CD1c-positive myeloid dendritic cell (primary cell): ENCODE measurements at regions not wholly inside any gene's neighbourhood (a gene's known extent, or its start where the extent isn't known, plus 50 kb on each side); places are given as distances from the start of the nearest gene placed in this dataset.
"Not testable (repeated sequence)": the region's sequence is repeated elsewhere in the genome, so short reads cannot be mapped to it uniquely, and the experiment has no call there.

ENCODE experiments used
- DNase-seq: peaks from one replicate; pipeline ENCODE4 v3.0.0-alpha.2; 2016; ENCODE audit errors: extremely low spot score

- DNase-seq, result no peak
Observed at GRCh38 chr9:38185647-38186403, 116.8 kb upstream of the SHB start.

GRCh38 chr9:38183994-38184568 lies 115.1 kb upstream of the SHB start:
- DNase-seq, result no peak

GRCh38 chr9:38182321-38182720 lies 113.3 kb upstream of the SHB start:
- no peak for DNase-seq

GRCh38 chr9:38181866-38182265 lies 112.8 kb upstream of the SHB start:
- DNase-seq, result no peak

- no peak for DNase-seq
Observed at GRCh38 chr9:38181232-38181631, 112.2 kb upstream of the SHB start.

- no peak for DNase-seq
Observed at GRCh38 chr9:38180656-38181055, 111.6 kb upstream of the SHB start.

- DNase-seq, result no peak
Observed at GRCh38 chr9:38179965-38180364, 110.9 kb upstream of the SHB start.

- no peak for DNase-seq
Observed at GRCh38 chr9:38178237-38178636, 109.2 kb upstream of the SHB start.

- no peak for DNase-seq
Observed at GRCh38 chr9:38177680-38178079, 108.7 kb upstream of the SHB start.

- no peak for DNase-seq
Observed at GRCh38 chr9:38176251-38176650, 107.2 kb upstream of the SHB start.

GRCh38 chr9:38175423-38175822 lies 106.4 kb upstream of the SHB start:
- no peak for DNase-seq

GRCh38 chr9:38172586-38172985 lies 103.6 kb upstream of the SHB start:
- no peak for DNase-seq

- no peak for DNase-seq
Observed at GRCh38 chr9:38171926-38172325, 102.9 kb upstream of the SHB start.

- no peak for DNase-seq
Observed at GRCh38 chr9:38171538-38171884, 102.5 kb upstream of the SHB start.

- peak; percentile 51 for DNase-seq
Observed at GRCh38 chr9:38170763-38171537, 101.9 kb upstream of the SHB start.

- not testable (repeated sequence) for DNase-seq
Observed at GRCh38 chr9:38170155-38170554, 101.1 kb upstream of the SHB start.

- no peak for DNase-seq
Observed at GRCh38 chr9:38166501-38166900, 97.5 kb upstream of the SHB start.

- DNase-seq, result no peak
Observed at GRCh38 chr9:38164659-38165221, 95.7 kb upstream of the SHB start.

- DNase-seq, result no peak
Observed at GRCh38 chr9:38163518-38163917, 94.5 kb upstream of the SHB start.

GRCh38 chr9:38162332-38163211 lies 93.5 kb upstream of the SHB start:
- no peak for DNase-seq

- DNase-seq, result peak; percentile 78
Observed at GRCh38 chr9:38160613-38161215, 91.7 kb upstream of the SHB start.
